ENCODE measurements at regions not wholly inside any gene's neighbourhood (a gene's known extent, or its start where the extent isn't known, plus 50 kb on each side); places are given as distances from the start of the nearest gene placed in this dataset.

DNA sequence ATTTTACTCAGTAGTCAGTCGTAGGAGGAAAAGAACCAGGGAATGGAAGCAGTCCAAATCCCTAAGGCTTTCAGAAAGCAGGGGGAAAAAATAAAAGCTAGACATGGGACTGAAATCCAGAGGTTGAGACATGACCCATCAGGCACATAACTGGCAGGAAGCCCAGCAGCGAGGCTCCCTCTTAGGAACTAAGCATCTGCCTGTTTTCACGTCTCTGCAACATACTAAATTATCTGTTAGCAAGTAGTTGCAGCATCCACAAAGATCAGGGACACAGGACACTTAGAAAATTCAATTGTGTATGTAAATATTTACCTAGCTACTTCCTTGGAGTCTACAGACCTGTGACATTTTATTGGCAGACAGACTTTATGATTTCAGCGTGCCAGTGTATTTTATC lies 118.0 kb upstream of the EDNRA start (continued):
- TF ChIP-seq, protein P1, sequence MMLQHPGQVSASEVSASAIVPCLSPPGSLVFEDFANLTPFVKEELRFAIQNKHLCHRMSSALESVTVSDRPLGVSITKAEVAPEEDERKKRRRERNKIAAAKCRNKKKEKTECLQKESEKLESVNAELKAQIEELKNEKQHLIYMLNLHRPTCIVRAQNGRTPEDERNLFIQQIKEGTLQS (IDR thresholded peaks at IDR 0.05; ENCODE audit: insufficient read depth, low read depth, low read length): no peak
